ENCODE measurements at regions not wholly inside any gene's neighbourhood (a gene's known extent, or its start where the extent isn't known, plus 50 kb on each side); places are given as distances from the start of the nearest gene placed in this dataset.

DNA sequence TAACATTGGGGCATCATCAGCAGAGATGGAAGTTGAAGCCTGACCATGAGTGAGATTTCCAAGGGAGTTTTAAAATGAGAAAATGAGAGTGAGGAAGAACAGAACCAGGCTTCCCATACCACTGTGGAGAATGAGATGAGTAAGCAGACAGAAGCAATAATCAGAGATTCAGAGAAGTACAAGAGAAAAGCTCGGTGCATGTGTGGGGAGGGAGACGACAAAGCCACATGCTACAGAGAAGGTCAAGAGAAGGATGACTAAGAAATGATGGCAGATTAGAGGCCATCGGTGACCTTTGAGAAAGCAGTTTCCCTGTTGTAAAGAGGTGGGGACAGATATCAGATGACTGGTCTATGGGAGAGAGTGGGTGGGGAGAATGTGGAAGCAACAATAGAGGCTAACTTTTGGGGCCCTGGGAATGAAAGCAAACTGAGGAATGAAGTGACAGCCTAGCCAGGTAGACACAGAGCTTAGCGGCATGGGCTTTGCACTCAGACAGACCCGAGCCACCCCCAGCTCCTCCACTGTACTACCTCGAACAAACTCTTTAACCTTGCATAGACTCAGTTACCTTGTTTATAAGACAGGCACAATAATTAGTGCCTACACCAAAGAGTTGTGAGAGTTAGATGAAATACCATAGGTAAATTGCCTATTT is 207.7 kb downstream of the PIK3R1 start:
- Histone ChIP-seq H3K9me3 (ENCODE audit: control insufficient read depth in 4 of 4, insufficient read depth in 3 of 4, low read length in 3 of 4) (peaks cover 0 to 2% (median 0%) of the 10 kb centered on the region in 4 donors), H3K27ac (ENCODE audit: low read depth in 1 of 2, low read length in 1 of 2) (no peak overlapping the region), H3K36me3 (ENCODE audit: control insufficient read depth in 4 of 4, insufficient read depth in 4 of 4, low read length in 4 of 4) (no peaks in the 10 kb centered on the region), H3K4me3 (no peak overlapping the region), H3K9ac (ENCODE audit: insufficient read depth in 1 of 2, low read length in 2 of 2) (no peak overlapping the region), H3K27me3 (ENCODE audit: control insufficient read depth in 3 of 3, insufficient read depth in 3 of 3, low read length in 2 of 3) (no peaks in the 10 kb centered on the region), H3K4me1 (ENCODE audit: control insufficient read depth in 5 of 5, insufficient read depth in 5 of 5, low read length in 5 of 5) (peaks cover 0 to 7% (median 4%) of the 10 kb centered on the region in 5 donors)
- WGBS, 2 donors = 83 to 90% methylated on average over 6 of the region's 6 CpGs
- TF ChIP-seq CTCF (IDR thresholded peaks at IDR 0.05; ENCODE audit: control extremely low read depth, extremely low read depth) = no peak
- ATAC-seq (ENCODE audit: insufficient read depth, low FRiP score) = no peak
- no peak for DNase-seq

DNA sequence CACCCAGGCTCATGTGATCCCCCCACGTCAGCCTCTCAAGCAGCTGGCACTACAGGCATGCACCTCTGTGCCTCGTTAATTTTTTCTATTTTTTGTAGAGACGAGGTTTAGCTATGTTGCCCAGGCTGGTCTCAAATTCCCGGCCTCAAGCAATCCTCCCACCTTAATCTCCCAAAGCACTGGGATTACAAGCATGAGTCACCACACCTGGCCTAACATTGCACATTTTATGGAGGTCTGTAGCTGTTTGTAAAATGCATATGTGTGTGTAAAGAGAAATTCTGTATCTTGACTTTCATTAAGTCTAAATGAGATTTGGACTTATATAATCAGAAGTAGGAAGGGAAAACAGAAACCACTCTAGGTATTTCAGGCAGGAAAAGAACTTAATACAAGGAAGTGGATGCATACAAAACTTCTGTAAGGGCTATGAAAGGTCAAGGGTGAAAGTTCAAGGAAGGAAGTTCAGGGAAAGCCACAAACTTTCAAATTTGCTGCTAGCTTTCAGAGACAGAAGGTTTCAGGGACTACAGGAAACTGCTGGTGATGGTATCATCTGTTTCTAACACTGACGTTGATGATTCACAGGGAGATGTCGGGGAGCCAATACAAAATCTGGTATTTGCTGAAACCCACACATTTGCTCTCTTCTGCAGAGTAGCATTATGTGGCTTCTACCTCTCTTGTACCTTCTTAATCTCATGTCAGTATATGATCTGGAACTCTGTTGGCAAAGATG is 209.4 kb downstream of the PIK3R1 start:
- WGBS, 2 donors = 68 to 70% methylated on average over 6 of the region's 6 CpGs
- Histone ChIP-seq H3K9me3 (ENCODE audit: control insufficient read depth in 4 of 4, insufficient read depth in 3 of 4, low read length in 3 of 4) (peaks cover 0 to 2% (median 0%) of the 10 kb centered on the region in 4 donors), H3K4me3 (no peak overlapping the region), H3K4me1 (ENCODE audit: control insufficient read depth in 5 of 5, insufficient read depth in 5 of 5, low read length in 5 of 5) (peaks cover 0 to 4% (median 0%) of the 10 kb centered on the region in 5 donors), H3K36me3 (ENCODE audit: control insufficient read depth in 4 of 4, insufficient read depth in 4 of 4, low read length in 4 of 4) (no peaks in the 10 kb centered on the region), H3K27me3 (ENCODE audit: control insufficient read depth in 3 of 3, insufficient read depth in 3 of 3, low read length in 2 of 3) (no peaks in the 10 kb centered on the region), H3K9ac (ENCODE audit: insufficient read depth in 1 of 2, low read length in 2 of 2) (no peak overlapping the region), H3K27ac (ENCODE audit: low read depth in 1 of 2, low read length in 1 of 2) (peak overlapping the region in 1 of 2 donors; percentile 25)
- no peak for TF ChIP-seq CTCF (IDR thresholded peaks at IDR 0.05; ENCODE audit: control extremely low read depth, extremely low read depth)
- DNase-seq (no peak), ATAC-seq (ENCODE audit: insufficient read depth, low FRiP score) (no peak)

DNA sequence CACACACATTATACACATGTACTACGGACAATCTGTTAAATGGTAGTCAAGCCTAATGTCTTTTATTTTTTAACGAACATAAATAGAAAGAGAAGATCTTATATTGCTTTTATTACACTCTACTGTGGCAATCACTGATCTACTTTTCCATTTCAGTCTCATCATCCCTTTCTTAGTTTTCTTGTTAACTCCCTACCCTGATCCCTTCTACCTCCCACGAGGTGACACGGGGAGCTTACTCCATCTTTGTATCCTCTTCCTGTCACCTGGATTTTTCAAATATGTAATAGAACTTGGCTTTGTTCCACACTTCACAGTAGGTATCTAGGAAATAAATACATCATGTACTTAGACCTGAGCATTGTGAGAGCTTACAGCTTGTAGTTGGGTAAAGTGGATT is 211.0 kb downstream of the PIK3R1 start:
- Histone ChIP-seq H3K27ac (ENCODE audit: low read depth in 1 of 2, low read length in 1 of 2) (no peak overlapping the region), H3K4me3 (no peak overlapping the region), H3K36me3 (ENCODE audit: control insufficient read depth in 4 of 4, insufficient read depth in 4 of 4, low read length in 4 of 4) (no peaks in the 10 kb centered on the region), H3K9me3 (ENCODE audit: control insufficient read depth in 4 of 4, insufficient read depth in 3 of 4, low read length in 3 of 4) (peaks cover 0 to 2% (median 0%) of the 10 kb centered on the region in 4 donors), H3K27me3 (ENCODE audit: control insufficient read depth in 3 of 3, insufficient read depth in 3 of 3, low read length in 2 of 3) (no peaks in the 10 kb centered on the region), H3K4me1 (ENCODE audit: control insufficient read depth in 5 of 5, insufficient read depth in 5 of 5, low read length in 5 of 5) (peaks cover 0 to 2% (median 0%) of the 10 kb centered on the region in 5 donors), H3K9ac (ENCODE audit: insufficient read depth in 1 of 2, low read length in 2 of 2) (no peak overlapping the region)
- ATAC-seq (ENCODE audit: insufficient read depth, low FRiP score) (no peak), DNase-seq (no peak)
- 87 to 90% methylated on average over 4 of the region's 4 CpGs for WGBS, 2 donors
- TF ChIP-seq CTCF (IDR thresholded peaks at IDR 0.05; ENCODE audit: control extremely low read depth, extremely low read depth) = no peak

Measured in lung (tissue), 11 donors.